ENCODE measurements at regions not wholly inside any gene's neighbourhood (a gene's known extent, or its start where the extent isn't known, plus 50 kb on each side); places are given as distances from the start of the nearest gene placed in this dataset.

- TF ChIP-seq REST (IDR thresholded peaks at IDR 0.05; ENCODE audit: insufficient replicate concordance, low read depth): no peak
- TF ChIP-seq CTCF (IDR thresholded peaks at IDR 0.05; ENCODE audit: insufficient read depth, low read length): no peak
- TF ChIP-seq POLR2AphosphoS5 (IDR thresholded peaks at IDR 0.05; ENCODE audit: low read depth): peak; percentile 60; the same call in 1 of the 2 replicates
- TF ChIP-seq SPI1 (IDR thresholded peaks at IDR 0.05; ENCODE audit: borderline replicate concordance, low read depth): peak; percentile 27; the same call in 1 of the 2 replicates
- peak; percentile 22; the same call in 1 of the 2 replicates for TF ChIP-seq GABPA (IDR thresholded peaks at IDR 0.05; ENCODE audit: low read depth)
- Histone ChIP-seq H3K27ac (replicated peaks) (peak overlapping the region; percentile 51), H3K4me3 (replicated peaks; ENCODE audit: insufficient read depth, low read length) (no peak overlapping the region), H3K27me3 (ENCODE audit: insufficient read depth, poor library complexity, severe bottlenecking) (no peaks in the 10 kb centered on the region)
- peak in 1 of 2 experiments; percentile 60 for DNase-seq (ENCODE audit: low read depth in 1 of 2, low spot score in 1 of 2)
Measured at GRCh38 chr1:194225821-194226220, 1039.4 kb upstream of the B3GALT2 start.

- no peaks in the 10 kb centered on the region for H3K27me3 ChIP-seq (ENCODE audit: insufficient read depth, poor library complexity, severe bottlenecking)
- H3K27ac ChIP-seq (replicated peaks): no peak overlapping the region
- TF ChIP-seq CTCF (IDR thresholded peaks at IDR 0.05; ENCODE audit: insufficient read depth, low read length) (no peak), SPI1 (IDR thresholded peaks at IDR 0.05; ENCODE audit: borderline replicate concordance, low read depth) (peak; percentile 62), POLR2AphosphoS5 (IDR thresholded peaks at IDR 0.05; ENCODE audit: low read depth) (no peak), GABPA (IDR thresholded peaks at IDR 0.05; ENCODE audit: low read depth) (no peak)
- no peak for DNase-seq (ENCODE audit: low read depth in 1 of 2, low spot score in 1 of 2)
- H3K4me3 ChIP-seq (replicated peaks; ENCODE audit: insufficient read depth, low read length): no peak overlapping the region
Measured at GRCh38 chr1:194223596-194223995, 1037.2 kb upstream of the B3GALT2 start.

- TF ChIP-seq SPI1 (IDR thresholded peaks at IDR 0.05; ENCODE audit: borderline replicate concordance, low read depth) (no peak), REST (IDR thresholded peaks at IDR 0.05; ENCODE audit: insufficient replicate concordance, low read depth) (no peak), POLR2AphosphoS5 (IDR thresholded peaks at IDR 0.05; ENCODE audit: low read depth) (no peak), CTCF (IDR thresholded peaks at IDR 0.05; ENCODE audit: insufficient read depth, low read length) (no peak), GABPA (IDR thresholded peaks at IDR 0.05; ENCODE audit: low read depth) (no peak)
- no peak for DNase-seq (ENCODE audit: low read depth in 1 of 2, low spot score in 1 of 2)
- Histone ChIP-seq H3K4me3 (replicated peaks; ENCODE audit: insufficient read depth, low read length) (no peak overlapping the region), H3K27me3 (ENCODE audit: insufficient read depth, poor library complexity, severe bottlenecking) (no peaks in the 10 kb centered on the region), H3K27ac (replicated peaks) (no peak overlapping the region)
Measured at GRCh38 chr1:194215448-194215847, 1029.0 kb upstream of the B3GALT2 start.

GRCh38 chr1:194214735-194215134, 1028.3 kb upstream of the B3GALT2 start:
- Histone ChIP-seq H3K4me3 (replicated peaks; ENCODE audit: insufficient read depth, low read length) (no peak overlapping the region), H3K27ac (replicated peaks) (no peak overlapping the region), H3K27me3 (ENCODE audit: insufficient read depth, poor library complexity, severe bottlenecking) (no peaks in the 10 kb centered on the region)
- TF ChIP-seq REST (IDR thresholded peaks at IDR 0.05; ENCODE audit: insufficient replicate concordance, low read depth) (no peak), GABPA (IDR thresholded peaks at IDR 0.05; ENCODE audit: low read depth) (no peak), POLR2AphosphoS5 (IDR thresholded peaks at IDR 0.05; ENCODE audit: low read depth) (no peak), CTCF (IDR thresholded peaks at IDR 0.05; ENCODE audit: insufficient read depth, low read length) (no peak), SPI1 (IDR thresholded peaks at IDR 0.05; ENCODE audit: borderline replicate concordance, low read depth) (no peak)
- no peak for DNase-seq (ENCODE audit: low read depth in 1 of 2, low spot score in 1 of 2)

Data from HL-60 (cell line).